GM19328 (cell line): ENCODE measurements at regions not wholly inside any gene's neighbourhood (a gene's known extent, or its start where the extent isn't known, plus 50 kb on each side); places are given as distances from the start of the nearest gene placed in this dataset.

ENCODE experiments used
- ATAC-seq: cut with Tn5 transposase; IDR thresholded peaks from one replicate; pipeline ENCODE4 v1.9.1; 2021; ENCODE audit warnings: mild to moderate bottlenecking, moderate library complexity; ENCODE audit not compliant: unreplicated experiment

GRCh38 chr6:14738497-14738896, 507.4 kb upstream of the JARID2 start:
- no peak for ATAC-seq

GRCh38 chr6:14738933-14739332, 506.9 kb upstream of the JARID2 start:
- ATAC-seq = no peak

- ATAC-seq = no peak
Observed at GRCh38 chr6:14739827-14740226, 506.0 kb upstream of the JARID2 start.

DNA sequence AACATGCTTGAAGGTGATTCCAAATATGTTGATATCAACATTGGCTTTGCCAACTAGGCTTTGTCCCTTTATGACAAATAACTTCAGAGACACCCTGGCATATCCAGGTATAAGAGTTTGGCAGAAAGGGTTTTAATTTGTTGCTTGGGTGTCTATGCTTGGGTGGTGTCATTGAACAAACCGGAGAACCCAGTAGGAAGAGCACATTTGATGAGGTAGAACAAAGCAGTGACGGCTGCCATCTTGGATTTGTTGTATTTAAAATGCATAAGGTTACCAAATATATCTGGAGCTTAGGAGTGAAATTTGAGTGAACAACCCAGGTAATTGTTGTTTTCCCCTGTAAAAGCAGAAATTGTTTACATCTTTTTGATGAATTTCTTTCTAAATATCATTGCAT, 503.7 kb upstream of the JARID2 start:
- ATAC-seq = no peak

- ATAC-seq = no peak
Observed at GRCh38 chr6:14742680-14743079, 503.2 kb upstream of the JARID2 start.

- ATAC-seq = no peak
Observed at GRCh38 chr6:14743144-14743473, 502.8 kb upstream of the JARID2 start.

DNA sequence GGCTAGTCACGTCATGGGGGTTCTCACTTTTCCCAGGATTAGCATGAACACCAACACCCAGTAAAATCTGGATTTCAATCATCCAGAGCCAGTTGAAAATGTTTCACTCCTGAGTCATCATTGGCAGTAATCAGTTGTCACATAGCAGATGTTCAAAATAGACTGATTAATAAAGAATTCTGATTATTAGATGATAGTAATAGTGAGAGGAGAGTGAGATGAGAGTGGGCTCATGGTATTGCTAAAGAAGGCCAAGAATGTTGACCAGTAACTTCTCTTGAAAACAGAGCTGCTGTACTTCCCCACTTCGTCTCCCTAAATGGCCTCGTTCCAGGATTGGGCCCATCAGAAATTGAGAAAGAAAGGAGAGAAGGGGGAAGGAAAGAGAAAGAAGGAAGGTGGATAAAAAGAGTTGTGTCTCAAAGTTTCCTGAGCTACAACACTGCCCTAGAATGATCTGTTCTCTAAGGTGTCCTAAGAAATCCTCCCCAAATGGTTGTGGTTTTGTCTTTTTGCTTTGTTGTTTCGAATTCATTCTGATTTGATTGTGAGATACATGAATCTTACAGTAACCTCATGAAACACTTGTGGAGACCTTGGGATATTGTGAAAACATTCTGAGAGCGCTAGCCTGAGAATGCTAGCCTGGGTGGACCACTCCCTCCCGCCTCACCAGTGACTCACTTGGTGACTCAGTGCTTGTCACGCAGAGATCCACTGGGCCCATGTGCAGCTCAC, 502.2 kb upstream of the JARID2 start:
- no peak for ATAC-seq

GRCh38 chr6:14744212-14744556, 501.7 kb upstream of the JARID2 start:
- no peak for ATAC-seq

DNA sequence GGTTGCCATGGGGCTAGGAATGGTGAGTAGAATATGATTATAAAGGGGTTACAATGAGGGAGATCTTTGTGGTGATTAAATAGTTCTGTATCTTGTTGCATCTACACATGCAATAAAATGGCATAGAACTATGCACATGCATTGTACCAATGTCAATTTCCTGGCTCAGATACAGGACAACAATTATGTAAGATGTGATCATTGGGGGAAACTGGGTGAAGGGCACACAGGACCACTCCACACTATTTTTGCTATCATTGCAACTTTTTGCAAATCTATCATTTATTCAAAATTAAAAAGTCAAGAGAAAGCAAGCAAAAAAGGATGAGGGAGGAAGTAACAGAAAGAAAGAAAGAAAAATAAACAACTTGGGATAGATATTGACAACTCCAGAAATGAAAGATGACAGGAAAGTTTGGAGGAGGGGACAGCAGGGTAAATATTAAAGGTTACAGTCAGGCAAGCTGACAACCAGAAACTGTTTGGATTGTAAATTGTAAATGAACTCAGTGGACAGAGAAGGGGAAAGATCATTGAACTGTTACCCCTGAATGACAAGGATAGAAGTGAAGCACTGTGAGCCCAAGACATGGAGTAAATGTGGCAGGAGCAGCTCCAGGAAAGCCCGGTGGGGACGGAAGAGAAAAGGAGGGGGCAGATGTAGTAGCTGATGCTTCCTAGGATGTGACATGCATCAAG, 499.6 kb upstream of the JARID2 start:
- ATAC-seq = no peak

GRCh38 chr6:14747881-14748520, 497.9 kb upstream of the JARID2 start:
- ATAC-seq = no peak

DNA sequence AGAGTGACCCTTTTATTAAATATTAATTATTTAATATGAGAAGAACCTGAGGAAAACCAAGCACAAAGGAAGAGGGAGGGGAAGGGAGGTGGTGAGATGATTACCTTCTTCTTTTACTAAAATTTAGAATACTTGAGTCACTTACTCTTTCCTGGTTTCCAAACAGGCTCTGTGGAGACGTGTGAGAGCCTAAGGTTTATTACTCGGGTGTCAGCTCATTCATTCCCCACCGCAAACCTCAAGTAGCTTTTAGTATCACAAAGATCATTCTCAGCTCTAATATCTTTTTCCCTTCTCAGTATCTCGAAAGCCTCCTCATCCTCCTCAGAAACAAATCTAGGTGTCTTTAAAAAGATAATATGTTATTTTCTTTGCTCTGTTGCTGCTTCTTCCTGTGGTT, 497.2 kb upstream of the JARID2 start:
- no peak for ATAC-seq

- ATAC-seq = no peak
Observed at GRCh38 chr6:14750059-14750661, 495.7 kb upstream of the JARID2 start.

- ATAC-seq = no peak
Observed at GRCh38 chr6:14751645-14752175, 494.2 kb upstream of the JARID2 start.

DNA sequence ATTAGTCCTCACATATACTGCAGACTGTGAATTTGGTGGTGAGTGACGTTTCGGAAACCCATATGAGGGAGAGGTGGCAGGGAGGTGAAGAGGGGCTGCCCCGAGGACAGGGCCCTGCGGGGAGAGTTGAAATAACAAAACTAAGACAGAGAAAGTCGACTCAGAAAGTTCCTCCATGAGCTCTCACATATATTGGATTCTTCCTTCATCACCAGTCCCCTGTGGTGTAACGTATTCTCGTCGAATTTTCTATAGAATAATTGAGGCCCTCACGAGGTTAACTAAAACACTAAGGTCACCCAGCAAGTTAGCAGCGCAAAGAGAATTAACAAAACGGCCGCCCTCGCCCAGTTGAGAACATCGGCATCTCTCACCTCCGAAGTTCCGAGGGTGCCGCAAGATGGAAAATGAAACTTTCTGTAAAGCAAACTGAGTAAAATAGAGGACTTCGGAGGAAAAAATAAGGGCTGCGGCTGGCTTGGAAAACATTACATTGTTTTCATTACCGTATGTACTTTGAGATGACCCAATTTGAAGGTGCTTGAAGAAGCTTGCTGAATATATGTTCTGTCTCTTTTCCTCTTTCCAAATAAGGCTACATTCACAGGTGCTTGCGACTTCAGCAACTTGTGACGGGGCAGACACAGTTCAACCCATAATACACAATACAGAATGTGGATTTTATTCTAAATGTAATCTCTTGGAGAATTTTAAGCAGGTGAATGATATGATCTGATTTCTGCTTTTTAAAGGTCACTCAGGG, 490.9 kb upstream of the JARID2 start:
- ATAC-seq = no peak

GRCh38 chr6:14756340-14756739, 489.5 kb upstream of the JARID2 start:
- no peak for ATAC-seq

DNA sequence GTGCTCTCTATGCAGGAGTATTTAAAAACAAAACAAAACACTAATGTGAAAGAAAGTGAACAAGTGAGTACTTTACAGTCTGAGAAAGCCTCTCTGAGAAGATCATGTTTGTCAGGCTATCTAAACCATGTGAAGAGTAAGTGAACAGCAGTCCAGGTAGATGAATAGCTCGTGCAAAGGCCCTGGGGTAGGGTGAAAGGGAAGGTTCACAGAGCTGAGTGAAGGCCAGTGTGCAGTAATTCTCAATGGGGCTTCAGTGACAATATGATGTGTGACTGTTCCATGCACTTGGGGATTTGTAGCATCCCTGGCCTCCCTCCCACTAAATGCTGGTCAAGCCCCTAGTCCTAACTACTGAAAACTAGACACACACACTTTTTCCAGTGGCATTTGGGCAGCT, 488.9 kb upstream of the JARID2 start:
- ATAC-seq = no peak

GRCh38 chr6:14757418-14757817, 488.5 kb upstream of the JARID2 start:
- ATAC-seq = no peak

- ATAC-seq = no peak
Observed at GRCh38 chr6:14758421-14759081, 487.3 kb upstream of the JARID2 start.

GRCh38 chr6:14759976-14760672, 485.7 kb upstream of the JARID2 start:
- no peak for ATAC-seq

GRCh38 chr6:14762077-14762476, 483.8 kb upstream of the JARID2 start:
- no peak for ATAC-seq
